HEK293T (cell line): ENCODE measurements at regions not wholly inside any gene's neighbourhood (a gene's known extent, or its start where the extent isn't known, plus 50 kb on each side); places are given as distances from the start of the nearest gene placed in this dataset.

Source experiments
- FOXK2 ChIP-seq: fragments of 450-650 bp; IDR thresholded peaks from 2 replicates; pipeline ENCODE4 v1.6.1; 2016; ENCODE audit warnings: mild to moderate bottlenecking
- FOXM1 ChIP-seq: fragments of 450-650 bp; IDR thresholded peaks from 2 replicates; pipeline ENCODE4 v1.6.1; 2017; ENCODE audit warnings: mild to moderate bottlenecking, borderline replicate concordance
- L3MBTL2 ChIP-seq: fragments of 450-650 bp; conservative IDR thresholded peaks from 2 replicates; pipeline ENCODE4 v1.6.1; 2016; ENCODE audit warnings: mild to moderate bottlenecking
- LEF1 ChIP-seq: fragments of 450-650 bp; IDR thresholded peaks from 2 replicates; pipeline ENCODE4 v1.6.1; 2017; ENCODE audit warnings: mild to moderate bottlenecking, borderline replicate concordance
- NFRKB ChIP-seq: fragments of 450-650 bp; IDR thresholded peaks from 2 replicates; pipeline ENCODE4 v1.6.1; 2016; ENCODE audit warnings: mild to moderate bottlenecking, moderate library complexity
- SP1 ChIP-seq: fragments of 450-650 bp; IDR thresholded peaks from 2 replicates; pipeline ENCODE4 v1.6.1; 2017
- SUZ12 ChIP-seq: fragments of 450-650 bp; IDR thresholded peaks from 2 replicates; pipeline ENCODE4 v1.6.1; 2016; ENCODE audit warnings: mild to moderate bottlenecking
- TARDBP ChIP-seq: fragments of 450-650 bp; IDR thresholded peaks from 2 replicates; pipeline ENCODE4 v1.6.1; 2016
- ZNF384 ChIP-seq: fragments of 450-650 bp; IDR thresholded peaks from 2 replicates; pipeline ENCODE4 v1.6.1; 2016
- TF ChIP-seq, protein P1 (sequence below): fragments of 450-650 bp; IDR thresholded peaks from 2 replicates; pipeline ENCODE4 v1.6.1; 2016

DNA sequence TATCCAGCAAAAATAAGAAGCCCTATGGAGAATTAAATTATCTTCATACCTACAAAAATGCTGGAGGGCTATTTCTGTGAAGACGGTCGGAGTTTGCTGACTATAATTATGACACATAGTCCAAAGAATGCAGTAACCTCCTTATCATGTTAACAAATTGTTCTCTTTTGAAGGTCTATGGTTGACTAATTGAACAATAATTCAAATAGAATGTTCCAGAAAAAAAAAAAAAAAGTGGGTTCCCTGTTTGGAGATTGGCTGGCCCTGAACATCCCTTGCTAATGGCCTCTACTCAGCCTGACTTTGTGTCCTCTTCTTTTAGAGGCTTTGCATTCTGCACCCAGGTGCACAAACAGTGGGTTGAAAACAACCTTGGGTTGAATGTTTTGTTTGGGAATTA is 82.8 kb upstream of the CCBE1 start:
- TF ChIP-seq SP1 (no peak), FOXM1 (no peak), L3MBTL2 (no peak), NFRKB (no peak), FOXK2 (no peak), SUZ12 (no peak), TARDBP (no peak), LEF1 (no peak), ZNF384 (no peak)
- TF ChIP-seq, protein P1, sequence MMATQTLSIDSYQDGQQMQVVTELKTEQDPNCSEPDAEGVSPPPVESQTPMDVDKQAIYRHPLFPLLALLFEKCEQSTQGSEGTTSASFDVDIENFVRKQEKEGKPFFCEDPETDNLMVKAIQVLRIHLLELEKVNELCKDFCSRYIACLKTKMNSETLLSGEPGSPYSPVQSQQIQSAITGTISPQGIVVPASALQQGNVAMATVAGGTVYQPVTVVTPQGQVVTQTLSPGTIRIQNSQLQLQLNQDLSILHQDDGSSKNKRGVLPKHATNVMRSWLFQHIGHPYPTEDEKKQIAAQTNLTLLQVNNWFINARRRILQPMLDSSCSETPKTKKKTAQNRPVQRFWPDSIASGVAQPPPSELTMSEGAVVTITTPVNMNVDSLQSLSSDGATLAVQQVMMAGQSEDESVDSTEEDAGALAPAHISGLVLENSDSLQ: no peak
